Naive thymus-derived CD4-positive, alpha-beta T cell (primary cell): ENCODE measurements at regions not wholly inside any gene's neighbourhood (a gene's known extent, or its start where the extent isn't known, plus 50 kb on each side); places are given as distances from the start of the nearest gene placed in this dataset.

Experiments
- ATAC-seq: fragments of 150-1000 bp; cut with Tn5 transposase; 2 replicates; pipeline ENCODE4 v1.10.0; 2021; ENCODE audit warnings: mild to moderate bottlenecking, moderate library complexity
- CTCF ChIA-PET: fragments of 350-600 bp; sonication (Branson Sonifier 250); formaldehyde crosslinking; loops from one replicate; lab custom pipeline; 2021; ENCODE audit warnings: antibody characterized with exemption; lab: Charles Lee
- POLR2A ChIA-PET: fragments of 350-600 bp; sonication (Branson Sonifier 250); formaldehyde crosslinking; loops from one replicate; lab custom pipeline; 2021; ENCODE audit warnings: antibody characterized with exemption, inconsistent platforms; lab: Charles Lee
- DNase-seq, 9 donors: peaks; one replicate each; pipeline versions ENCODE4 v3.0.0 to v3.0.0-alpha.2; 2020 to 2022; ENCODE audit warnings: mixed read lengths in 1 of 9
- H3K27ac ChIP-seq: one replicate; pipeline ENCODE4 v1.7.0; 2013; ENCODE audit warnings: mild to moderate bottlenecking, low read depth, low read length, moderate library complexity
- H3K27me3 ChIP-seq, 2 donors: one replicate each; pipeline ENCODE4 v1.7.0; 2013; ENCODE audit warnings: low read length in 2 of 2, mild to moderate bottlenecking in 2 of 2, moderate library complexity in 2 of 2; ENCODE audit not compliant: control insufficient read depth in 2 of 2, insufficient read depth in 2 of 2
- H3K36me3 ChIP-seq, 3 experiments: 1 replicate in 2 of 3; 2 replicates in 1 of 3; pipeline ENCODE4 v1.7.0; 2013; ENCODE audit warnings: low read length in 3 of 3, mild to moderate bottlenecking in 3 of 3, moderate library complexity in 1 of 3; ENCODE audit not compliant: insufficient read depth in 3 of 3, control insufficient read depth in 2 of 3
- H3K4me1 ChIP-seq, 2 donors: one replicate each; pipeline ENCODE4 v1.7.0; 2013; ENCODE audit warnings: low read length in 2 of 2, mild to moderate bottlenecking in 2 of 2, moderate library complexity in 1 of 2; ENCODE audit not compliant: control insufficient read depth in 2 of 2, insufficient read depth in 2 of 2
- H3K4me3 ChIP-seq: 2 replicates; pipeline ENCODE4 v1.7.0; 2013; ENCODE audit warnings: mild to moderate bottlenecking, low read length
- H3K9me3 ChIP-seq, 3 experiments: 1 replicate in 2 of 3; 2 replicates in 1 of 3; pipeline ENCODE4 v1.7.0; 2013; ENCODE audit warnings: low read length in 3 of 3; ENCODE audit not compliant: control insufficient read depth in 2 of 3
- H3K27ac Mint-ChIP-seq, 9 donors: one replicate each; pipeline ENCODE4 v1.8.0; 2020 to 2022; ENCODE audit warnings: mixed read lengths in 9 of 9, mild to moderate bottlenecking in 8 of 9, moderate library complexity in 5 of 9, inconsistent platforms in 2 of 9
- H3K27me3 Mint-ChIP-seq, 5 donors: one replicate each; pipeline ENCODE4 v1.8.0; 2021 to 2022; ENCODE audit warnings: mixed read lengths in 5 of 5, mild to moderate bottlenecking in 1 of 5
- H3K36me3 Mint-ChIP-seq, 5 donors: one replicate each; pipeline ENCODE4 v1.8.0; 2020 to 2022; ENCODE audit warnings: mixed read lengths in 5 of 5, mild to moderate bottlenecking in 3 of 5, inconsistent platforms in 1 of 5
- H3K4me1 Mint-ChIP-seq, 7 donors: one replicate each; pipeline ENCODE4 v1.8.0; 2020 to 2022; ENCODE audit warnings: mixed read lengths in 7 of 7, mild to moderate bottlenecking in 3 of 7, inconsistent platforms in 1 of 7
- H3K4me3 Mint-ChIP-seq, 10 donors: one replicate each; pipeline ENCODE4 v1.8.0; 2020 to 2022; ENCODE audit warnings: mild to moderate bottlenecking in 10 of 10, mixed read lengths in 10 of 10, moderate library complexity in 6 of 10, inconsistent platforms in 2 of 10
- H3K9me3 Mint-ChIP-seq, 11 donors: one replicate each; pipeline ENCODE4 v1.8.0; 2020 to 2022; ENCODE audit warnings: mixed read lengths in 11 of 11, mild to moderate bottlenecking in 4 of 11, inconsistent platforms in 1 of 11, moderate library complexity in 1 of 11
- intact Hi-C, 2 donors: fragments of 100-400 bp; cut with micrococcal nuclease; formaldehyde crosslinking; loops; one replicate each; pipeline ENCODE4 v1.15.1; 2023

- ATAC-seq = no peak
- H3K27ac ChIP-seq = no peak overlapping the region
- H3K4me1 ChIP-seq = peaks cover 0 to 13% of the 10 kb centered on the region in 2 donors
- Mint-ChIP-seq H3K27ac (no peak overlapping the region), H3K9me3 (peaks cover 3 to 67% (median 21%) of the 10 kb centered on the region in 11 donors), H3K4me1 (peaks cover 10 to 26% (median 25%) of the 10 kb centered on the region in 7 donors), H3K4me3 (no peak overlapping the region), H3K27me3 (no peaks in the 10 kb centered on the region), H3K36me3 (peaks cover 8 to 84% (median 26%) of the 10 kb centered on the region in 5 donors)
- no peaks in the 10 kb centered on the region for H3K36me3 ChIP-seq
- no peak overlapping the region for H3K4me3 ChIP-seq
- H3K27me3 ChIP-seq = no peaks in the 10 kb centered on the region
- DNase-seq = no peak
- ChIA-PET CTCF (no interaction called here), POLR2A (no interaction called here)
- H3K9me3 ChIP-seq = peaks cover 0 to 5% (median 0%) of the 10 kb centered on the region in 3 experiments
- intact Hi-C loops = no loop called here
Measured at GRCh38 chr12:46509135-46509534, 136.6 kb upstream of the SLC38A2 start.

- H3K27ac Mint-ChIP-seq = no peak overlapping the region
- peaks cover 8 to 22% (median 20%) of the 10 kb centered on the region in 7 donors for H3K4me1 Mint-ChIP-seq
- H3K27me3 Mint-ChIP-seq = no peaks in the 10 kb centered on the region
- ATAC-seq (no peak), DNase-seq (no peak)
- POLR2A ChIA-PET = no interaction called here
- intact Hi-C loops = no loop called here
- no peak overlapping the region for H3K4me3 ChIP-seq
- H3K36me3 Mint-ChIP-seq = peaks cover 8 to 81% (median 27%) of the 10 kb centered on the region in 5 donors
- H3K36me3 ChIP-seq = no peaks in the 10 kb centered on the region
- peaks cover 0 to 8% of the 10 kb centered on the region in 2 donors for H3K4me1 ChIP-seq
- H3K9me3 Mint-ChIP-seq = peaks cover 3 to 64% (median 21%) of the 10 kb centered on the region in 11 donors
- peaks cover 0 to 5% (median 0%) of the 10 kb centered on the region in 3 experiments for H3K9me3 ChIP-seq
- no peaks in the 10 kb centered on the region for H3K27me3 ChIP-seq
- H3K27ac ChIP-seq = no peak overlapping the region
- H3K4me3 Mint-ChIP-seq = no peak overlapping the region
- CTCF ChIA-PET = no interaction called here
Measured at GRCh38 chr12:46508651-46509050, 136.1 kb upstream of the SLC38A2 start.

DNA sequence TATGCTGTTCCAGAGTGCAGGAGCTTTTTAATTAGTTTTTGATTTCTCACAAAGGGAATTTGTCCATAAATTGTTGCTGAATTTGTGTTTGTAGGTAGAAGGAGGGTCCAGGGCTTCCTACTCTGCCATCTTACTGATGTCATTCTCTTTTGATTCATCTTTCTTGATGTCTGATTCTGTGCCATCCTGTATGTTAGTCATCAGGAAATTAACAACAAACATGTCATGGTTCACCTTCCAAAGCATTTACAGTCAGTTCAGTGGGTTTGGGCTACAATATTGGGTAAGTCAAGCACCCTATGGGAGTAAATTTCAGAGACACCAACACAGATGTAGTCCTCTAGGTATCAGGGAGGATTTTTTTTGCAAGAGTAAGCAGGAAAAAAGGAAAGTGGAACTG is 135.2 kb upstream of the SLC38A2 start:
- peaks cover 5 to 67% (median 23%) of the 10 kb centered on the region in 11 donors for H3K9me3 Mint-ChIP-seq
- ATAC-seq (no peak), DNase-seq (no peak)
- intact Hi-C loops = no loop called here
- Histone ChIP-seq H3K36me3 (no peaks in the 10 kb centered on the region), H3K9me3 (peaks cover 0 to 5% (median 0%) of the 10 kb centered on the region in 3 experiments), H3K4me1 (no peaks in the 10 kb centered on the region), H3K27ac (no peak overlapping the region), H3K27me3 (no peaks in the 10 kb centered on the region), H3K4me3 (no peak overlapping the region)
- H3K4me3 Mint-ChIP-seq = no peak overlapping the region
- no peaks in the 10 kb centered on the region for H3K27me3 Mint-ChIP-seq
- CTCF ChIA-PET = no interaction called here
- H3K36me3 Mint-ChIP-seq = peaks cover 14 to 81% (median 34%) of the 10 kb centered on the region in 5 donors
- no peak overlapping the region for H3K27ac Mint-ChIP-seq
- H3K4me1 Mint-ChIP-seq = peaks cover 3 to 19% (median 11%) of the 10 kb centered on the region in 7 donors
- POLR2A ChIA-PET = no interaction called here

DNA sequence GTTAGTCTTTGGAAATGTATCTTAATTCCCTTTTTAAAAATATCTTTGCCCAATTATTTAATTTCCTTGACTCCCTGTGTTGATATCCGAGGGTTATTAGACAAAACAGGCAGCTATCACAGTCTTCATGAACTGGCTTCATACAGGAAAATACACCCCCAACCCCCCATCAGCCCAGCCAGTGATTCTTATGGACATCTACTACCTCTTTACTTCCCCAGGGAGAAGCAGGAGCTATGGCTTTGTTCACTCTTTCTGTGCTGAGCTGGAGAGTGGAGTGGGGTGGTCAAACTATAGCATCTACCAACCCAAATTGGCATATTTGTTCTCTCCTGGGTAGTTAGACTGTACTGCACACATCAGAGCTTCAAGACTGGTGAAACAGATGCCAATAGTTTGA is 134.4 kb upstream of the SLC38A2 start:
- no peak overlapping the region for H3K4me3 Mint-ChIP-seq
- DNase-seq = no peak
- no peak overlapping the region for H3K27ac Mint-ChIP-seq
- H3K9me3 Mint-ChIP-seq = peaks cover 10 to 75% (median 25%) of the 10 kb centered on the region in 11 donors
- H3K36me3 Mint-ChIP-seq = peaks cover 18 to 80% (median 35%) of the 10 kb centered on the region in 5 donors
- H3K27ac ChIP-seq = no peak overlapping the region
- H3K4me3 ChIP-seq = no peak overlapping the region
- no peaks in the 10 kb centered on the region for H3K27me3 Mint-ChIP-seq
- POLR2A ChIA-PET = no interaction called here
- H3K9me3 ChIP-seq = peaks cover 0 to 5% (median 0%) of the 10 kb centered on the region in 3 experiments
- H3K36me3 ChIP-seq = no peaks in the 10 kb centered on the region
- peaks cover 0 to 15% (median 4%) of the 10 kb centered on the region in 7 donors for H3K4me1 Mint-ChIP-seq
- CTCF ChIA-PET = no interaction called here
- ATAC-seq = no peak
- intact Hi-C loops = no loop called here
- H3K27me3 ChIP-seq = no peaks in the 10 kb centered on the region
- no peaks in the 10 kb centered on the region for H3K4me1 ChIP-seq

- H3K27ac Mint-ChIP-seq = no peak overlapping the region
- H3K27me3 Mint-ChIP-seq = no peaks in the 10 kb centered on the region
- intact Hi-C loops = no loop called here
- peaks cover 18 to 81% (median 38%) of the 10 kb centered on the region in 5 donors for H3K36me3 Mint-ChIP-seq
- H3K27ac ChIP-seq = no peak overlapping the region
- peaks cover 0 to 5% (median 0%) of the 10 kb centered on the region in 3 experiments for H3K9me3 ChIP-seq
- DNase-seq (no peak), ATAC-seq (no peak)
- peaks cover 0 to 15% (median 0%) of the 10 kb centered on the region in 7 donors for H3K4me1 Mint-ChIP-seq
- CTCF ChIA-PET = no interaction called here
- H3K4me3 Mint-ChIP-seq = no peak overlapping the region
- H3K4me3 ChIP-seq = no peak overlapping the region
- H3K9me3 Mint-ChIP-seq = peaks cover 11 to 80% (median 28%) of the 10 kb centered on the region in 11 donors
- H3K27me3 ChIP-seq = no peaks in the 10 kb centered on the region
- H3K36me3 ChIP-seq = no peaks in the 10 kb centered on the region
- H3K4me1 ChIP-seq = no peaks in the 10 kb centered on the region
- POLR2A ChIA-PET = no interaction called here
Measured at GRCh38 chr12:46506198-46506597, 133.6 kb upstream of the SLC38A2 start.

GRCh38 chr12:46504494-46504893 is 131.9 kb upstream of the SLC38A2 start:
- ChIA-PET POLR2A (no interaction called here), CTCF (no interaction called here)
- ATAC-seq = no peak
- Histone ChIP-seq H3K4me1 (no peaks in the 10 kb centered on the region), H3K27me3 (no peaks in the 10 kb centered on the region), H3K4me3 (no peak overlapping the region), H3K9me3 (no peaks in the 10 kb centered on the region), H3K36me3 (no peaks in the 10 kb centered on the region), H3K27ac (no peak overlapping the region)
- no peak overlapping the region for H3K4me3 Mint-ChIP-seq
- intact Hi-C loops = no loop called here
- no peaks in the 10 kb centered on the region for H3K27me3 Mint-ChIP-seq
- H3K36me3 Mint-ChIP-seq = peaks cover 18 to 76% (median 42%) of the 10 kb centered on the region in 5 donors
- H3K4me1 Mint-ChIP-seq = peaks cover 0 to 18% (median 0%) of the 10 kb centered on the region in 7 donors
- no peak for DNase-seq
- H3K9me3 Mint-ChIP-seq = peaks cover 11 to 65% (median 27%) of the 10 kb centered on the region in 11 donors
- no peak overlapping the region for H3K27ac Mint-ChIP-seq

- POLR2A ChIA-PET = no interaction called here
- H3K27me3 ChIP-seq = no peaks in the 10 kb centered on the region
- H3K36me3 ChIP-seq = no peaks in the 10 kb centered on the region
- CTCF ChIA-PET = no interaction called here
- no peaks in the 10 kb centered on the region for H3K27me3 Mint-ChIP-seq
- peaks cover 18 to 74% (median 42%) of the 10 kb centered on the region in 5 donors for H3K36me3 Mint-ChIP-seq
- no peak for DNase-seq
- no peak overlapping the region for H3K4me3 ChIP-seq
- no peak for ATAC-seq
- no peaks in the 10 kb centered on the region for H3K4me1 ChIP-seq
- no peak overlapping the region for H3K27ac ChIP-seq
- H3K9me3 Mint-ChIP-seq = peaks cover 11 to 65% (median 27%) of the 10 kb centered on the region in 11 donors
- intact Hi-C loops = no loop called here
- no peaks in the 10 kb centered on the region for H3K9me3 ChIP-seq
- H3K27ac Mint-ChIP-seq = no peak overlapping the region
- peaks cover 0 to 17% (median 4%) of the 10 kb centered on the region in 7 donors for H3K4me1 Mint-ChIP-seq
- no peak overlapping the region for H3K4me3 Mint-ChIP-seq
Measured at GRCh38 chr12:46503637-46504175, 131.1 kb upstream of the SLC38A2 start.
